ENCODE measurements at regions not wholly inside any gene's neighbourhood (a gene's known extent, or its start where the extent isn't known, plus 50 kb on each side); places are given as distances from the start of the nearest gene placed in this dataset. TPM values are rescaled to one million over a fixed set of nuclear protein-coding genes. Genes with fewer than 3 reads are reported as not detected.

- DNase-seq (ENCODE audit: low read depth in 2 of 3, low spot score in 2 of 3) = no peak
Measured at GRCh38 chr9:21744841-21745240, 57.6 kb upstream of the MTAP start.

- no peak for DNase-seq (ENCODE audit: low read depth in 2 of 3, low spot score in 2 of 3)
Measured at GRCh38 chr9:21746550-21746949, 55.9 kb upstream of the MTAP start.

- DNase-seq (ENCODE audit: low read depth in 2 of 3, low spot score in 2 of 3) = no peak
Measured at GRCh38 chr9:21747175-21747574, 55.3 kb upstream of the MTAP start.

- DNase-seq (ENCODE audit: low read depth in 2 of 3, low spot score in 2 of 3) = no peak
Measured at GRCh38 chr9:21750021-21750735, 52.3 kb upstream of the MTAP start.

- DNase-seq (ENCODE audit: low read depth in 2 of 3, low spot score in 2 of 3) = no peak
Measured at GRCh38 chr9:21751998-21752397, 50.4 kb upstream of the MTAP start.

Small RNA genes lying in the stretch of these regions (small RNA-seq; reads per million reads assigned to genes)
- not detected for gene RN7SL151P
